ENCODE measurements at regions not wholly inside any gene's neighbourhood (a gene's known extent, or its start where the extent isn't known, plus 50 kb on each side); places are given as distances from the start of the nearest gene placed in this dataset.

- TF ChIP-seq CEBPB (IDR thresholded peaks at IDR 0.05; ENCODE audit: low read depth, low read length) (no peak), CTCF (conservative IDR thresholded peaks at IDR 0.05; ENCODE audit: low read depth, low read length) (no peak), MXI1 (IDR thresholded peaks at IDR 0.05; ENCODE audit: borderline replicate concordance, low read depth, low read length) (no peak)
Measured at GRCh38 chr6:164996838-164997237, 312.6 kb downstream of the C6orf118 start.

Data from IMR-90 (cell line).